ENCODE measurements at regions not wholly inside any gene's neighbourhood (a gene's known extent, or its start where the extent isn't known, plus 50 kb on each side); places are given as distances from the start of the nearest gene placed in this dataset.

GRCh38 chr15:56868170-56868569 is 50.3 kb upstream of the TCF12 start:
- no peak for DNase-seq

GRCh38 chr15:56866803-56867202 is 51.6 kb upstream of the TCF12 start:
- no peak for DNase-seq

DNA sequence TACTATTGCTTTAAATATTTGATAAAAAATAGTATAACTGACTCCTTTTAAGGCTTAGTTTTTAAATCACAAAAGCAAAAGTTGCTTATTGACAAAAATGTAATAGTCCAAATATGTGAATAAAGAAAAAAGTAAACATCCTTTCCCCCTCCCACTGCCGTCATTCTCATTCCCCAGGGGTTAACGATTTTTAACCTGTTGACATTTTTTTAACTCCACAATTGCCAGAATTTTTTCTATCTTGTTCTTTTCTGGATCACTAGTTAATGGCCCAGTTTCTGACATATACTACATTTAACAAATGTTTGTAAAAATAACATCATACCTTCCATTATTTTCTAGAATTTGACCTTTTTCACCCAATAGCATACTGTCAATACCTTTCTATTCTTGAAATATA is 60.6 kb upstream of the TCF12 start:
- DNase-seq: no peak

DNA sequence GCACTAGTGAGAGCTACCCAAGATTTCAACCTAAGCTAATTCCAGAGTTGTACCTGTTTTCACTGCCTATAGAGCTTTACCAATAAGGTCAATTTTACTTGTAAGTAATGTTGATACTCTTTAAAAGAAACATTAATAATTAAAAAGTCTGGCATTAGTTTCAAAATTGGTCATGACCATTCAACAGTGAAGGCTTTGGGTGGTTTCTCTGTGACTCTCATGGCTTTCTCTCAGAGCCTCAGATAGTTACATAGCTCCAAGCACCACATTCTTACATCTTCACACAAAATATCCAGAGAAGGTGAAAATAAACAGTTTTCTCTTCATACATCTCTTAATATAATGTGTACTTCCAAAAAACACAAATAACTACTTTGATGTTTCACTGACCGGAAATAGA is 61.5 kb upstream of the TCF12 start:
- no peak for DNase-seq

DNA sequence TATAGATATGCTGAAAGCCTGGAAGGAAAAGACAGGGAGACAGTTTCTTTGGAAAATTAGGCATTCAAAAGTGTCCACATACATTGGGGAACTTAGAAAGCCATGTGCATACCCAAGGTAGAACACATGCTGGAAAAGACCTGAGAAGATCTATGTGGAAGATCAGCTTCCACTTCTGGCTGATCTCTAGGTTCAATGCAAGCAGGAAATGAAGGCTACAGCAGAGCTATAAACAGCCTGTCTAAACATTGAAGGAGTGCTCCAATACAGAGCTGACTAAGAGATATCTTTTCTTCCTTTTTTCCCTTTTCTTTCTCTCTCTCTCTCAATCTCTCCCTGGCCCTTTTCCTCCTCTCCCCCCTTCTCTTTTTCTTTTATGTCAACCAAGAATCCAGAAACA is 73.6 kb upstream of the TCF12 start:
- no peak for DNase-seq

DNA sequence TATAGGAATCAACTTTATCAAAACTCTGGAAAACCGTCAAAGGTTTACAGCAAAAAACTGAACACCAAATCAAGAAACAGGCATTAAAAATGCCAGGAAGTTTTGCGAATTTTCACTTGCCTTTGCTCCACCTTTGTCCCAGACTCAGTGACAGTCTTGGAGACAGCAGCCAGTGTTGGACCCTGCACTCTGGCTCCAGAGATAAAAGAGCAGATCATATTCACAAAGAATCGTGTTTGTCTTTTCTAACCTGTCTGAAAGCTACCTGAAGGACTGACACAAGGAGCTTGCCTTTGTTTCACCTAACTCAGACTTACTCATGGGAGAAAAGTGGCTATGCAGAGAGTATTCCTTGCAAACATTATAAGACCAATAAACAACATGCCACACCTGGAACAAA is 74.0 kb upstream of the TCF12 start:
- DNase-seq: no peak

- no peak for DNase-seq
These were observed 78.8 kb upstream of the TCF12 start for GRCh38 chr15:56839641-56840040.

DNA sequence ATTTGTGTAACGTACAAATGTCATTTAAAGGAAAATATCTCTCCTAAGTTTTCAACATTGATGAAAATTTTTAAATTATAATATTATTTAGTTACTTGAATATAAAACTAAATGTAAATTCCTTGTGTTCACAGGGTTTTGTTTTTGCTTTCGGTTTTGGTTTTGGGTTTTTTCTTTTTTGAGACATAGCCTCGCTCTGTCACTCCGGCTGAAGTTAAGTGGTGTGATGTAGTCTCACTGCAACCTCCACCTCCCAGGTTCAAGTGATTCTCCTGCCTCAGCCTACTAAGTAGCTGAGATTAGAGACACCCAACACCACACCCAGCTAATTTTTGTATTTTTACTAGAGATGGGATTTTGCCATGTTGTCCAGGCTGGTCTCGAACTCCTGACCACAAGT is 79.3 kb upstream of the TCF12 start:
- DNase-seq: no peak

DNA sequence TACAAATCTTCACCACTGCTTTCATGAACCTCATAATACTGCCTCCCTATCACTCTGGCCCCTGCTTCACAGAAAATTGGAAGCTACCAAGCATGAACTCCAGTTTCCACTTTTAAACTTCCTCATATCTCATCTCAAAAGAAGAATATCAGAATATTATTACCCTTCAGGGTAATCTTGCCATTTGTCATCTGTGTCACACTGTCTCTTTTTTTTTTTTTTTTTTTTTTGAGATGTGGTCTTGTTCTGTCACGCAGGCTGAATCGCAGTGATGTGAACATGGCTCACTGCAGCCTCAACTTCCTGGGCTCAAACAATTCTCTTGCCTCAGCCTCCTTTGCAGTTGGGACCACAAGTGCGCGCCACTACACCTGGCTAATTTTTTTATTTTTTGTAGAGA is 80.4 kb upstream of the TCF12 start:
- no peak for DNase-seq

- DNase-seq: no peak
These were observed 81.2 kb upstream of the TCF12 start for GRCh38 chr15:56837273-56837672.

GRCh38 chr15:56835718-56836171 is 82.7 kb upstream of the TCF12 start:
- DNase-seq: no peak

DNA sequence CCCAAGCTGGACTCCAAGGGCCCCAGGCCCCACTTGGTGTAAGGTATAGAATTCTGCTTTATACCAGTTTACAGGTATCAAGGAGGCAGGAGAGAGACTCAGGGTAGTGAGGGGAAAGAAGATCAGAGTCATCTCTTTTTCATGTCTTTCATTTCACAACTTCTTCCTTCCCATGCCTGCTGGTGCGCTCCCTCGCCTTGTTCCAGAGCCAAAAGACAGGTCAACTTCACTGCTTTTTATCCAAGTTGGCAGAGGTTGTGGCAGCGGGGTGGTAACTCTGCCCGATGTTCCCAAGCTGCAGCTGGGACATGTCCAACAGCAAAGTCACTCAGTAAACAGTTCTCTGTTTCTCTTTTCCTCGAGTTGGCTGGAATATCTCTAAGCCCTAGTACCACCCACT is 86.3 kb upstream of the TCF12 start:
- no peak for DNase-seq

GRCh38 chr15:56831467-56832005 is 86.9 kb upstream of the TCF12 start:
- DNase-seq: no peak

- no peak for DNase-seq
These were observed 90.9 kb upstream of the ZNF280D start for GRCh38 chr15:56824175-56824574.

- peak; percentile 7 for DNase-seq
These were observed 88.6 kb upstream of the ZNF280D start for GRCh38 chr15:56821721-56822425.

- DNase-seq: no peak
These were observed 87.0 kb upstream of the ZNF280D start for GRCh38 chr15:56820333-56820732.

GRCh38 chr15:56817321-56818080 is 84.2 kb upstream of the ZNF280D start:
- DNase-seq: no peak

DNA sequence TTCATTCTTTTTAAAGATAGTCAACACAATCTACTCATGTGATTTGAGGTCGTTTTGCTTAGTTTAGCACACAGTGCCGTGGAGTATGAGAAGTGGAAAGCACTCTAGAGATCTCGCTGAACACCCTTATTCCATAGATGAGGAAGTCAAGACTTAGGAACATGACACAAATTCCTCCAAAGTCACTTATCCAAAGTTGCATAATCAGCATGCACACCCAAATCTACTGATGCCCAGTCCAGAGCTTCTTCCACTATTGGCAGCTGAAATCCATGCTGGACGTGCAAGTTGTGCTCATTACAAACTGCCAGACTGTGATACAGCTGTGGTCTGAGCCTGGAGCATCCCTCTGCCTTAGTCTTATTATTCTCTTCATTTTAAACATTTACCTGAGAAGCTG is 83.5 kb upstream of the ZNF280D start:
- DNase-seq: no peak

GRCh38 chr15:56815247-56815646 is 81.9 kb upstream of the ZNF280D start:
- DNase-seq: no peak

DNA sequence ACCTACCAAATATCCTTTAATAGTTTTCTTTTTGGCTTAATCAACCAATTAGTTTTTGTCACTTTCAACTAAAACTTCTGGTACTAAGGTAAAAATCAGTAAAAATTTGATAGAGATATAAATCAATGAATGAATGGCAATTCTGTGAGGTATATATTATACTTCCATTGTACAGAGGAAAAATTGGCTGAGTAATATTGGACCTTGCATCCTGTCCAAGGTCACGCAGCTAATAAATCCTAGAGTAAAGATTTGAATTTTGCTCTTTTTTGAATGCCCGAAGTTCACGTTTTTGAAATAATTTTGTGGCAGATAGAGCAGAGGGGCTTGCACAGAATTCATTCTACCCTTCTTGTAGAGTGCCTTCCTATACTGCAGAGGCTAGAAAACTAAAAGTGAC is 81.1 kb upstream of the ZNF280D start:
- no peak for DNase-seq

DNA sequence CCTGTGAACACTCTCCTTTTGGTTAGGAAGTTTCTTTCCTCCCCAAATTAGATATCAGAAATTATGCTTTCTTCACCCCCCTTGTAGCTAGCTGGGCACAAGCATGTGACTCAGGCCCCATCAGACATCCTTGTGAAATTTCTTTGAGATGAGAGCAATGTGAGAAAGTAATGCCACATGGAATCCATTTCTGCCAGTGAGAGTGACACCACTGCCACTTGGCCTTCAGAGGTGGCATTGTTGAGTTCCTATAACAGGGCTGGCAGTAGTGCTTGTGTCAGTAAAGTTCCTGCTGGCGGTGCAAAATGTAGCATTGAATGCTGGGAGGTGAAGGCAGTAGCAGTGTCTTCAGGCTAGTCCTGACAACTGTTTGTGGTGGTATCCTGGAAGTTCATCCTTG is 80.7 kb upstream of the ZNF280D start:
- no peak for DNase-seq

DNA sequence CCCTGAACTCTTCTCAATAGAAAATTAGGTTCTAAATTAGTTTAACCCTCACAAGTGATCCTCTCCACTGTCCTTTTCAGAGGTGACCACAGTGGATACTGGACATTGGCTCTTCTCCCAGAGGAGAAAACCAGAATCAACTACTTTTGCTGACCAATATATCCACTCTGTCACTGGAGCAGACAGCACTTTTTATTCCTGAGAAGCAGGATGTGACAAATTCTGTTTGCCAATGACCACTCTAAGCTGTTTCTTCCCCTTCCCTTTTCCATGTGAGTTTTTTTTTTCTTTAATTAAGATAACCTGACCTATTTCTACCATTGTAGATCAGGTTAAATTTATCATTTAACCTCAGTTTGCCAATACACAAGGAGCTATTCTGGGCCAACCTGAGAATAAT is 79.7 kb upstream of the ZNF280D start:
- DNase-seq: no peak

- no peak for DNase-seq
These were observed 78.9 kb upstream of the ZNF280D start for GRCh38 chr15:56812221-56812620.

DNA sequence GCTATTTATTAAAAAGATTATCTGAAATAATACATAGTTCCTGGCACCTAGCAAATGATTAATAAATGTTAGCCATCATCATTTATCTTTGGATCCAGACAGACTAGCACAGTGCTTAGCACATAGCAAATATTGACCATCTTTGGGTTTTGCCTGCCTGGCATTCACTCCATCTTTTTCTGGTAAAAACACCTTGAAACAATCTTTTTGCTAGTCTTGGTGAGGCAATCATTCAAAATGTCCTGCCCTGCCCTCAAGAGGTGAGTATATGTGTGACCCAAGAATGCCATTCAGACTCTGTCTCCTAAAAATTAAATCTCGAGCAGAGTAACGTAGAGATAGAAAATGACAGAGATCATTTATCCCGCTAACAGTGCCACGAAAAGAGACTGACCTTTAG is 78.3 kb upstream of the ZNF280D start:
- no peak for DNase-seq
